ENCODE measurements at regions not wholly inside any gene's neighbourhood (a gene's known extent, or its start where the extent isn't known, plus 50 kb on each side); places are given as distances from the start of the nearest gene placed in this dataset.

- TF ChIP-seq GATA2 (IDR thresholded peaks at IDR 0.05; ENCODE audit: low read depth, low read length): no peak
- no peak for TF ChIP-seq GATA3 (IDR thresholded peaks at IDR 0.05; ENCODE audit: low read depth, low read length)
These were observed 249.0 kb downstream of the PTPRU start for GRCh38 chr1:29485096-29485925.

Measured in SH-SY5Y (cell line).